K562 (cell line): ENCODE measurements at regions not wholly inside any gene's neighbourhood (a gene's known extent, or its start where the extent isn't known, plus 50 kb on each side); places are given as distances from the start of the nearest gene placed in this dataset.

Source experiments
- CBFA2T2 ChIP-seq: fragments of 450-650 bp; conservative IDR thresholded peaks from 2 replicates; pipeline ENCODE4 v1.6.1; 2017; ENCODE audit warnings: mild to moderate bottlenecking
- CBFA2T3 ChIP-seq: fragments of 450-650 bp; IDR thresholded peaks from 2 replicates; pipeline ENCODE4 v1.6.1; 2017
- CC2D1A ChIP-seq: fragments of 450-650 bp; IDR thresholded peaks from 2 replicates; pipeline ENCODE4 v1.6.1; 2017; ENCODE audit warnings: mild to moderate bottlenecking
- GTF2E2 ChIP-seq: fragments of 200-800 bp; sonication (Bioruptor generic); IDR thresholded peaks from 2 replicates; pipeline ENCODE4 v1.6.1; 2016; ENCODE audit warnings: missing genetic modification characterization, missing compliant biosample characterization
- HSF4 ChIP-seq: fragments of 250-450 bp; sonication (Bioruptor Pico); IDR thresholded peaks from 2 replicates; pipeline ENCODE4 v2.1.2; 2022; ENCODE audit warnings: mild to moderate bottlenecking, moderate library complexity, borderline replicate concordance
- MYBL2 ChIP-seq, 2 experiments: fragments of 450-650 bp in 1 of 2; sonication (generic) in 1 of 2; formaldehyde crosslinking in 1 of 2; IDR thresholded peaks; 2 replicates each; pipeline versions ENCODE4 v1.6.1 to v1.8.1; 2017 to 2022; ENCODE audit warnings: borderline replicate concordance in 1 of 2, inconsistent platforms in 1 of 2, low read depth in 1 of 2, mild to moderate bottlenecking in 1 of 2, missing genetic modification reagents in 1 of 2, moderate library complexity in 1 of 2
- NCOR1 ChIP-seq: fragments of 450-650 bp; IDR thresholded peaks from 2 replicates; pipeline ENCODE4 v1.6.1; 2016; ENCODE audit warnings: mild to moderate bottlenecking, moderate library complexity
- NR3C1 ChIP-seq: sonication (generic); formaldehyde crosslinking; IDR thresholded peaks from 2 replicates; pipeline ENCODE4 v1.8.1; 2022; ENCODE audit warnings: missing genetic modification reagents
- PHTF2 ChIP-seq: fragments of 250-450 bp; sonication (Bioruptor Pico); IDR thresholded peaks from 2 replicates; pipeline ENCODE4 v1.5.0; 2021; ENCODE audit warnings: mild to moderate bottlenecking
- POU5F1 ChIP-seq: fragments of 150-350 bp; IDR thresholded peaks from 2 replicates; pipeline ENCODE4 v1.6.1; 2014; ENCODE audit warnings: borderline replicate concordance, low read length, low read depth, mild to moderate bottlenecking; ENCODE audit not compliant: partially characterized antibody
- SMARCB1 ChIP-seq: IDR thresholded peaks from 2 replicates; pipeline ENCODE4 v1.6.1; 2011; ENCODE audit warnings: improper control_type of control experiment, low read depth; ENCODE audit not compliant: insufficient read length
- ZBTB33 ChIP-seq: sonication (generic); formaldehyde crosslinking; IDR thresholded peaks from 2 replicates; pipeline ENCODE4 v1.8.1; 2023; ENCODE audit warnings: mild to moderate bottlenecking, missing genetic modification reagents
- ZNF165 ChIP-seq: fragments of 250-450 bp; sonication (Bioruptor Pico); IDR thresholded peaks from 2 replicates; pipeline ENCODE4 v1.4.0; 2020; ENCODE audit warnings: borderline replicate concordance
- ZNF184 ChIP-seq: sonication (generic); formaldehyde crosslinking; IDR thresholded peaks from 2 replicates; pipeline ENCODE4 v1.5.0; 2020; ENCODE audit warnings: missing genetic modification reagents
- ZNF274 ChIP-seq: IDR thresholded peaks from 2 replicates; pipeline ENCODE4 v1.6.1; 2011; ENCODE audit warnings: low read depth, mild to moderate bottlenecking, low read length, moderate library complexity, borderline replicate concordance
- ZNF41 ChIP-seq: fragments of 250-450 bp; sonication (Bioruptor Pico); conservative IDR thresholded peaks from 2 replicates; pipeline ENCODE4 v1.4.0; 2020; ENCODE audit warnings: mild to moderate bottlenecking
- ZNF518B ChIP-seq: fragments of 250-450 bp; sonication (Bioruptor Pico); IDR thresholded peaks from 2 replicates; pipeline ENCODE4 v1.5.0; 2021; ENCODE audit warnings: mild to moderate bottlenecking, moderate library complexity
- TF ChIP-seq, protein P1 (sequence below): sonication (generic); formaldehyde crosslinking; IDR thresholded peaks from 2 replicates; pipeline ENCODE4 v1.9.0; 2022; ENCODE audit warnings: mild to moderate bottlenecking, missing genetic modification reagents
- TF ChIP-seq, protein P2 (sequence below): fragments of 250-450 bp; sonication (Bioruptor Pico); IDR thresholded peaks from 2 replicates; pipeline ENCODE4 v1.4.0; 2020; ENCODE audit warnings: mild to moderate bottlenecking
- TF ChIP-seq, protein P3 (sequence below): fragments of 250-450 bp; sonication (Bioruptor Pico); IDR thresholded peaks from 2 replicates; pipeline ENCODE4 v1.8.0; 2022; ENCODE audit warnings: inconsistent platforms

- TF ChIP-seq ZNF165 (CRISPR knock-in tag): no peak
- TF ChIP-seq ZBTB33 (CRISPR knock-in tag): no peak
- TF ChIP-seq CBFA2T2: peak; percentile 89
- TF ChIP-seq CBFA2T3: peak; percentile 95
- TF ChIP-seq, protein P1, sequence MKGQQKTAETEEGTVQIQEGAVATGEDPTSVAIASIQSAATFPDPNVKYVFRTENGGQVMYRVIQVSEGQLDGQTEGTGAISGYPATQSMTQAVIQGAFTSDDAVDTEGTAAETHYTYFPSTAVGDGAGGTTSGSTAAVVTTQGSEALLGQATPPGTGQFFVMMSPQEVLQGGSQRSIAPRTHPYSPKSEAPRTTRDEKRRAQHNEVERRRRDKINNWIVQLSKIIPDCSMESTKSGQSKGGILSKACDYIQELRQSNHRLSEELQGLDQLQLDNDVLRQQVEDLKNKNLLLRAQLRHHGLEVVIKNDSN (CRISPR knock-in tag): peak; percentile 62
- no peak for TF ChIP-seq POU5F1
- peak; percentile 78 for TF ChIP-seq NCOR1
- no peak for TF ChIP-seq ZNF518B (CRISPR knock-in tag)
- TF ChIP-seq, protein P2, sequence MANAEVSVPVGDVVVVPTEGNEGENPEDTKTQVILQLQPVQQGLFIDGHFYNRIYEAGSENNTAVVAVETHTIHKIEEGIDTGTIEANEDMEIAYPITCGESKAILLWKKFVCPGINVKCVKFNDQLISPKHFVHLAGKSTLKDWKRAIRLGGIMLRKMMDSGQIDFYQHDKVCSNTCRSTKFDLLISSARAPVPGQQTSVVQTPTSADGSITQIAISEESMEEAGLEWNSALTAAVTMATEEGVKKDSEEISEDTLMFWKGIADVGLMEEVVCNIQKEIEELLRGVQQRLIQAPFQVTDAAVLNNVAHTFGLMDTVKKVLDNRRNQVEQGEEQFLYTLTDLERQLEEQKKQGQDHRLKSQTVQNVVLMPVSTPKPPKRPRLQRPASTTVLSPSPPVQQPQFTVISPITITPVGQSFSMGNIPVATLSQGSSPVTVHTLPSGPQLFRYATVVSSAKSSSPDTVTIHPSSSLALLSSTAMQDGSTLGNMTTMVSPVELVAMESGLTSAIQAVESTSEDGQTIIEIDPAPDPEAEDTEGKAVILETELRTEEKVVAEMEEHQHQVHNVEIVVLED: no peak
- no peak for TF ChIP-seq ZNF41 (CRISPR knock-in tag)
- no peak for TF ChIP-seq PHTF2 (CRISPR knock-in tag)
- no peak for TF ChIP-seq CC2D1A
- no peak for TF ChIP-seq GTF2E2 (tag)
- no peak for TF ChIP-seq NR3C1 (CRISPR knock-in tag)
- TF ChIP-seq MYBL2 (IDR thresholded peaks at IDR 0.05; ENCODE audit: low read depth): no peak
- no peak for TF ChIP-seq MYBL2 (CRISPR knock-in tag; IDR thresholded peaks at IDR 0.05; ENCODE audit: borderline replicate concordance)
- TF ChIP-seq HSF4 (CRISPR knock-in tag): no peak
- TF ChIP-seq, protein P3, sequence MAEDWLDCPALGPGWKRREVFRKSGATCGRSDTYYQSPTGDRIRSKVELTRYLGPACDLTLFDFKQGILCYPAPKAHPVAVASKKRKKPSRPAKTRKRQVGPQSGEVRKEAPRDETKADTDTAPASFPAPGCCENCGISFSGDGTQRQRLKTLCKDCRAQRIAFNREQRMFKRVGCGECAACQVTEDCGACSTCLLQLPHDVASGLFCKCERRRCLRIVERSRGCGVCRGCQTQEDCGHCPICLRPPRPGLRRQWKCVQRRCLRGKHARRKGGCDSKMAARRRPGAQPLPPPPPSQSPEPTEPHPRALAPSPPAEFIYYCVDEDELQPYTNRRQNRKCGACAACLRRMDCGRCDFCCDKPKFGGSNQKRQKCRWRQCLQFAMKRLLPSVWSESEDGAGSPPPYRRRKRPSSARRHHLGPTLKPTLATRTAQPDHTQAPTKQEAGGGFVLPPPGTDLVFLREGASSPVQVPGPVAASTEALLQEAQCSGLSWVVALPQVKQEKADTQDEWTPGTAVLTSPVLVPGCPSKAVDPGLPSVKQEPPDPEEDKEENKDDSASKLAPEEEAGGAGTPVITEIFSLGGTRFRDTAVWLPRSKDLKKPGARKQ (CRISPR knock-in tag): no peak
- TF ChIP-seq ZNF184 (CRISPR knock-in tag): no peak
- no peak for TF ChIP-seq ZNF274
- TF ChIP-seq SMARCB1: no peak
Measured at GRCh38 chr5:8057769-8058168, 188.8 kb downstream of the MTRR start (continued).
